Testis (tissue), 2 donors: ENCODE measurements at regions not wholly inside any gene's neighbourhood (a gene's known extent, or its start where the extent isn't known, plus 50 kb on each side); places are given as distances from the start of the nearest gene placed in this dataset.

Experiments
- CTCF ChIP-seq, 3 experiments: fragments of 450-650 bp in 2 of 3; fragments of 200-600 bp in 1 of 3; sonication (generic) in 1 of 3; IDR thresholded peaks; one replicate each; pipeline ENCODE4 v1.5.1; 2016 to 2019; ENCODE audit warnings: antibody characterized with exemption in 3 of 3, mild to moderate bottlenecking in 2 of 3, moderate library complexity in 1 of 3
- POLR2A ChIP-seq: fragments of 450-650 bp; IDR thresholded peaks from one replicate; pipeline ENCODE4 v1.6.1; 2017; ENCODE audit warnings: antibody characterized with exemption, mild to moderate bottlenecking, moderate library complexity

GRCh38 chr20:56900252-56900651, 271.1 kb downstream of the TFAP2C start:
- TF ChIP-seq CTCF (IDR thresholded peaks at IDR 0.05): no peak
- no peak for TF ChIP-seq POLR2A
